ENCODE measurements at regions not wholly inside any gene's neighbourhood (a gene's known extent, or its start where the extent isn't known, plus 50 kb on each side); places are given as distances from the start of the nearest gene placed in this dataset.

DNA sequence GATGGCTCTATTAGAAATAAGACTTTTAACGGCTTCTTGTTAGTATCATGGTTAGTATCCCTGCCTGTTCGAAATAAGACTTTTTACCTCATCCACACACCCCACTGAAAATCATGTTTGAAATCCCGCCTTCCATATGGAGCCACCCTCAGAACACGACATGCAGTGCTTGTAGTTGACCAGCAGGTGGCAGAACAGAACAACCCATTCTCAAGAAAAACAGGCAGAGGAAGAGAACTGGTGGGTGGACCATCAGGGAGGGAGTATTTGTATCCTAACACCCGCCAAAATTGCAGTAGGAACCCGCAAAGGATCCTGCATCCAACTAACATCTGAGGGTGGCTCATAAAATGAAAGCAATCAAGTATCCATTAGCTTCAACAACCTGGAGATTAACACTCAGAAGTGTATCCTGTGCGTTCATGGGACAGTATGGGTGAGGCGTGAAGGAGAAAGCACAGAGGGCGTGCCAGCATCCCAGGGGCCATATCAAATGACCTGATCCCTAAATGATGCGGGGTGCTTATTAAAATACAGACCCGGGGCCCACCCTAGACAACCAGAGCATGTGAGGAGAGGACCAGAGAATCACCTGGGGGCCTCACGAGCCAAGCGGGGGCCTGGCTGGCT, 89.6 kb upstream of the NHSL1 start:
- Mint-ChIP-seq H3K4me3 (no peak overlapping the region), H3K27ac (no peak overlapping the region), H3K27me3 (ENCODE audit: low read depth) (peaks cover 5% of the 10 kb centered on the region), H3K9me3 (no peaks in the 10 kb centered on the region), H3K36me3 (ENCODE audit: insufficient read depth in 2 of 2) (no peaks in the 10 kb centered on the region), H3K4me1 (ENCODE audit: low read depth) (peaks cover 44% of the 10 kb centered on the region)
- DNase-seq (peak; percentile 52 to 61), ATAC-seq (replicated peaks in 1 of 2) (no peak)

DNA sequence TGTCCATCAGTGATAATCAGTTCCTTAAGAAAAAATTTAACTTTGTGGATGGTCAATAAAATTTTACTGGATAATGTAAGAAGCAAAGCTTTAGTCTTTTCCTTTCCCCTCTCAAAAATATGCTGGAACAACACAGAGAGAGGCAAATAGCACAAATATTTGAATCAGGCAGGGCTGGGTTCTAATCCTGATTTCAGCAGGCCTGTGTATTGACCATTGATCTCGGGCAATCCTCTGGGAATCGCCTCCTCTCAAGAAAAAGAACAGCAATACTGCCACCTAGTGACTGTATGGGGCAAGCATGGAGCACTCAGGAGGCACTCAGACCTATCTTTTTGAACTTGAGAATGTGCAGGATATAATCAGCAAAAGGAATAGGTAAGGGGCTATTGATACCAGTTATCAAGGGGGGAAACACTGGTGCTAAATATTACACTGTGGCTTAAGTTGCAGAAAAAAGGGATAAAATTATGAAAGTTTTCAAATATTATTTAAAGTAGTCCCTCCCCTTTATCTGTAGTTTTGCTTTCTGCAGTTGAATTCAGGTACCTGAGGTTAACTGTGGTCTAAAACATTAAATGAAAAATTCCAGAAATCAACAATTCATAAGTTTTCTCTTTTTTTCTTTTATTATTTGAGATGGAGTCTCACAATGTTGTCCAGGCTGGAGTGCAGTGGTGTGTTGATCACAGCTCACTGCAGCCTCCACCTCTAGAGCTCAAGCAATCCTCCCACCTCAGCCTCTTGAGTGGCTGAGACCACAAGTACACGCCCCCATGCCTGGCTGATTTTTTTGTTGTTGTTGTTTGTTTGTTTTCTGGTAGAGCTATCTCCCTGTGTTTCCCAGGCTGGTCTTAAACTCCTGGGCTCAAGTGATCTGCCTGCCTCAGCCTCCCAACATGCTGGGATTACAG, 91.8 kb upstream of the NHSL1 start:
- Mint-ChIP-seq H3K9me3 (no peaks in the 10 kb centered on the region), H3K4me3 (no peak overlapping the region), H3K27me3 (ENCODE audit: low read depth) (peaks cover 5% of the 10 kb centered on the region), H3K27ac (no peak overlapping the region), H3K36me3 (ENCODE audit: insufficient read depth in 2 of 2) (no peaks in the 10 kb centered on the region), H3K4me1 (ENCODE audit: low read depth) (peaks cover 51% of the 10 kb centered on the region)
- ATAC-seq (replicated peaks in 1 of 2) (no peak), DNase-seq (peak; percentile 41 to 46)

DNA sequence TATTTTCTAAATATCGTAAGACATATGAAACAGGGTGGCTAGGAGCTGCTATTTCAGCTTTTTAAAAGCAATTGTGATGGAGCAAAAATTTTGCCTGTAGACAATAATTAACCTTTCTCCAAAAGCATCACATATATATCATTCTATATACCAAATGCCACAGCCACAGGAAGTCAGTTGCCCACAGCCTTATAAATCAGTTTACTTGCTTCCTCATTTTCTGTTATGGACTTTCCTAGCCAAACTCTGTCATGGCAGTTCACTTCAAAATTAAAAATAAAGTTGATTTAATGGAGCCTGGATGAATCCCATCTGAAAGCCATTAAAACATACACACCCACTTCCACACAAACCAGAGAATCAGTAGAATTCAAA, 93.4 kb upstream of the NHSL1 start:
- ATAC-seq (replicated peaks in 1 of 2), result no peak
- no peaks in the 10 kb centered on the region for H3K36me3 Mint-ChIP-seq (ENCODE audit: insufficient read depth in 2 of 2)
- DNase-seq, result no peak
- peak overlapping the region; percentile 84 to 90 for H3K4me3 Mint-ChIP-seq
- peaks cover 51% of the 10 kb centered on the region for H3K4me1 Mint-ChIP-seq (ENCODE audit: low read depth)
- peaks cover 11% of the 10 kb centered on the region for H3K27me3 Mint-ChIP-seq (ENCODE audit: low read depth)
- H3K9me3 Mint-ChIP-seq, result no peaks in the 10 kb centered on the region
- H3K27ac Mint-ChIP-seq, result peak overlapping the region; percentile 43

DNA sequence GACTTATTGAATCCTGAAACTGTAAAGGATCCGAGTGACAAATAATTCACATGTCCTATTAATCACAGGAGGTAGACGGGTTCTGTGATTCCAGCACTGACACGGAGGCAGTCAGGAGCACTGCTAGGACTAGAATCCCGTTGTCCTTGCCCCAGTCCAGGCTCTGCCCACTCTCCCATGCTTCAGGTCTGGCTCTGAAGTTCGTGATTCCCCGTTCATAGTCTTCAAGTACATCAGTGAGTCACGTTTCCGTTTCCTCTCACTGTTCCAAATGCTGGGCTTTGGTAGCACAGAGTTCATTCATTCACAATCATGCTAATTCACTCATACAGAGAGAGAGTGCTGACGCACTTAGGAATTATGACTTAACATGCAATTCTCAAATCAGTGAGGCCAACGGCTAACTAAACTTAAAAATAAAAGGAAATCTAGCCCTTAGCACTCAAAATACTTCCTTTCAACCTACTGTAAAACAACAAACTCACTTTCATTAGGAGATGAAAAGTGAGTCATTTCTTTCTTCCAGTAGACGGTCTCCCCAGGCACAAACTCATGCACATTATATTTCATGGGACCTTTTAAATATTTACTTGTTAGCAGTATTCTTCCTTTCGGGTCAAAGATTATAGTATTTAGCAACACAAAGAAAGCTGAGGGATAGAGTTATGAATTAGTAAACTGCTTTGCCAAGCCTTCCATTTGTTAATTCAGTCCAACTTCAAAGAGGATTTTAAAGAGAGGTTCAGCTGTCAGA, 94.0 kb upstream of the NHSL1 start:
- peak; percentile 60 to 62 for DNase-seq
- H3K9me3 Mint-ChIP-seq, result no peaks in the 10 kb centered on the region
- H3K4me1 Mint-ChIP-seq (ENCODE audit: low read depth), result peaks cover 51% of the 10 kb centered on the region
- H3K4me3 Mint-ChIP-seq, result peak overlapping the region; percentile 84 to 90
- peak overlapping the region; percentile 43 for H3K27ac Mint-ChIP-seq
- H3K27me3 Mint-ChIP-seq (ENCODE audit: low read depth), result peaks cover 11% of the 10 kb centered on the region
- no peaks in the 10 kb centered on the region for H3K36me3 Mint-ChIP-seq (ENCODE audit: insufficient read depth in 2 of 2)
- peak; percentile 98 to 99 for ATAC-seq (replicated peaks in 1 of 2)

DNA sequence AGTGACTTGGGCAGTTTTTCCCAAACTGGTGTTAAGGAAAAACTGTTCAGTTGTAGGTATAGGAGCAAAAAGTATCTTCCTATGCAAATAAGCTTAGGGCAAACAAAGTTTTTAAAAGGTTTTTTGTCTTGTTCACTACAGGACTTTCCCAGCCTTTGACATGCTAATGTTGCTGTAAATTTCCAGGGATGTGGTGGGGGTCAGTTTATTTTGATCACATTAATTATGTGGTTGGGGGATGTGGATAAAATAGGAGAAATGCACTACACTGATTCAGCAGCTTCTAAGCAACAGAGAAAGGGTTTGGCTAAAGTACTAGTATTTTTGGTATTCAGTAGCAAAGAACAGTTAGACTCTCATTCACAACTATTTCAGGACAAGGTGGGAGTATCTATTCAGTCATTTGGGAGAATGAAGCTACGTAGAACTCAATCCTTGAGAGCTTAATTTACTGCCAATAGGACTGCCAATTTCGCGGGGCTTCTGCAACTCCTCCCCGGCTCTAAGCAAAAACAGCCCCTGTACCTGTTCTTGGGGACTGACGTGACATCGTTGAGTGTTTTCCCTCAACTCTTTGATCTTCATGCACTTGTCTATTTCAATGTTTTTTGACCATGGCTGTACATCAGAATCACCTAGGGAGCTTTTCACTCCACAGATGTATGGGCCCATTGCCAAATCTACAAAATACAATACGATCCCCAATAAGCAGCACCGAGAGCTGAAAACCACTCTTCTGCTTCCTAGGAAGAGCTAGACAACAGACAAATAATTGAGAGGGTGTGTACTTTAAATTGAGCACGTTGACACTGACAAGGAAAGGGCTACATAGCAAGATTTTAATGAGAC, 94.8 kb upstream of the NHSL1 start:
- Mint-ChIP-seq H3K4me1 (ENCODE audit: low read depth) (peaks cover 44% of the 10 kb centered on the region), H3K36me3 (ENCODE audit: insufficient read depth in 2 of 2) (no peaks in the 10 kb centered on the region), H3K27ac (peak overlapping the region; percentile 43), H3K4me3 (peak overlapping the region; percentile 84 to 90), H3K9me3 (no peaks in the 10 kb centered on the region), H3K27me3 (ENCODE audit: low read depth) (peaks cover 11% of the 10 kb centered on the region)
- DNase-seq (no peak), ATAC-seq (replicated peaks in 1 of 2) (no peak)

DNA sequence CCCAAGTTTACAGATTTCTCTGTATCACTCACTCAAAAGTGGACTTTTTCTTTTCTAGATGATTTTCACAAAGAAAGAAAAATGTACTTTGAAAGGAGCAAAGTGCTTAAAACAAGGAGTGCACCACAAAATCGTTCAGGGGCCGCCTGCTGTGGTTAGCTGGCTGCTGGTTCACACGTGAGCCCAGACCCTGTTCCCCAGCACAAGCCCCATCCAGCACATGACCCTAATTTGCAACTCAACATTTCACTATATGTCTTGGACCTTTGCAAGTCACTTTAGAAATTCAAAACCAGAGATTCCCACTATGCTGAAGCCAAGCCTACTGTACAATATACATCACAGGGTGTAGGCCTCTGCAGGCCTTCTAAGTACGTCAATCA, 95.5 kb upstream of the NHSL1 start:
- no peak for ATAC-seq (replicated peaks in 1 of 2)
- Mint-ChIP-seq H3K27ac (no peak overlapping the region), H3K9me3 (no peaks in the 10 kb centered on the region), H3K27me3 (ENCODE audit: low read depth) (peaks cover 11% of the 10 kb centered on the region), H3K4me3 (no peak overlapping the region), H3K36me3 (ENCODE audit: insufficient read depth in 2 of 2) (no peaks in the 10 kb centered on the region), H3K4me1 (ENCODE audit: low read depth) (peaks cover 44% of the 10 kb centered on the region)
- no peak for DNase-seq

DNA sequence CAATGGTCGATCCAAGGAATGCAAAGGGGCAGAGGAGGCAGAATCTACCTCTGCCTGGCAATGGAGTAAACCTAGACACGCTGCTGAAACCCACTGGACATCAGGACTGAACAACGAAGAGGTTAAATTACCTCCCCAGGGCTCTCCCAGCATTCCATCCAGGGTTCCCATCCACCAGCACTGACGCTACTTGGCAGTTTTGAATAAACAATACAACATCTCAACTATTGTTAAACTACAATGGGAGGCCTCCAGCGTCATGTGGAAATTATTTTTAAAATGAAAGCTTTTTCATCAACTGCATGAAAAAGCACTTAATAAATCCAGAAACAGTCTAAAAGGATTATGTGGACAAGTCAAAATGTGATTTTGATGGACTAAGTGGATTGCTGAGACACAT, 96.8 kb upstream of the NHSL1 start:
- peaks cover 11% of the 10 kb centered on the region for H3K27me3 Mint-ChIP-seq (ENCODE audit: low read depth)
- no peaks in the 10 kb centered on the region for H3K9me3 Mint-ChIP-seq
- H3K27ac Mint-ChIP-seq, result no peak overlapping the region
- ATAC-seq (replicated peaks in 1 of 2) (no peak), DNase-seq (no peak)
- H3K4me1 Mint-ChIP-seq (ENCODE audit: low read depth), result peaks cover 35% of the 10 kb centered on the region
- H3K36me3 Mint-ChIP-seq (ENCODE audit: insufficient read depth in 2 of 2), result no peaks in the 10 kb centered on the region
- no peak overlapping the region for H3K4me3 Mint-ChIP-seq

DNA sequence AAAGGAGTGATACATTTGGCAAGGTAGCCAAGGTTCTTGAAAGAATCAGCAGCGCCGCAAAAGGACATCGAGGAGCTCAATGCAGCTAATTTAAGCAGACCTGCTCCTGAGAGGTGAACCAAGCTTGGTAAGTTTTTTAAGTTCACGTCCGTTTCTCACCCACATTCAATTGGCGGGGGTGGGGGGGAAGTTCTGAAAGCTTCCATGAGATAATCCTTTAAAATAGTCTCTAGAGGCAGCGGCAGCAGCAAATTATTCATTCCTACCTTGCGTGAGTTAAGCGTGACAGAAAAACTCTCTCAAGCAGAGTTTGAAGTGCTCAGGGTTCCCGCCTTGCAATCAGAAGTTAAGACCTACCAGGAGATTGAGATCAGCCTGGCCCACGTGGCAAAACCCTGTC, 97.3 kb upstream of the NHSL1 start:
- Mint-ChIP-seq H3K9me3 (no peaks in the 10 kb centered on the region), H3K27me3 (ENCODE audit: low read depth) (peaks cover 9% of the 10 kb centered on the region), H3K27ac (no peak overlapping the region), H3K4me3 (no peak overlapping the region), H3K36me3 (ENCODE audit: insufficient read depth in 2 of 2) (no peaks in the 10 kb centered on the region), H3K4me1 (ENCODE audit: low read depth) (peaks cover 30% of the 10 kb centered on the region)
- DNase-seq (no peak), ATAC-seq (replicated peaks in 1 of 2) (no peak)

DNA sequence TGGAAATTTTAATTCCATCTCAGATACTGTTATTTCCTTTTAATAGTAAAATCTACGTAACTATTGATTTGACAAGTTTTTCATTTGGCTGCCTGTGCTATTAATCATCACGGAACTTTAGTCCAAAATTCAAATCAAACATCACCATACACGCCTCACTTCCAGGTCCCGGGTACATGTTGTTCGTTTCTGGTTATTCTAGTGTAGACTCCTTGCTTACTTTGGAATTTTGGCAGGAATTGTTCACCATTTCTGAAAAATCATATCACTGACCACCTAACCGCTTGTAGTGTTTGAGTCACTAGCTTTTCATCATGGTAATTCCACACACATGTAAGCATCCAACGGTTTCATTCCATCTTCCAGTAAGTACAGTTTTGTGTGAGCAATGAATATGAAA, 98.0 kb upstream of the NHSL1 start:
- H3K27ac Mint-ChIP-seq, result no peak overlapping the region
- peaks cover 23% of the 10 kb centered on the region for H3K4me1 Mint-ChIP-seq (ENCODE audit: low read depth)
- DNase-seq (no peak), ATAC-seq (replicated peaks in 1 of 2) (no peak)
- H3K27me3 Mint-ChIP-seq (ENCODE audit: low read depth), result peaks cover 6% of the 10 kb centered on the region
- no peaks in the 10 kb centered on the region for H3K36me3 Mint-ChIP-seq (ENCODE audit: insufficient read depth in 2 of 2)
- H3K9me3 Mint-ChIP-seq, result no peaks in the 10 kb centered on the region
- no peak overlapping the region for H3K4me3 Mint-ChIP-seq

DNA sequence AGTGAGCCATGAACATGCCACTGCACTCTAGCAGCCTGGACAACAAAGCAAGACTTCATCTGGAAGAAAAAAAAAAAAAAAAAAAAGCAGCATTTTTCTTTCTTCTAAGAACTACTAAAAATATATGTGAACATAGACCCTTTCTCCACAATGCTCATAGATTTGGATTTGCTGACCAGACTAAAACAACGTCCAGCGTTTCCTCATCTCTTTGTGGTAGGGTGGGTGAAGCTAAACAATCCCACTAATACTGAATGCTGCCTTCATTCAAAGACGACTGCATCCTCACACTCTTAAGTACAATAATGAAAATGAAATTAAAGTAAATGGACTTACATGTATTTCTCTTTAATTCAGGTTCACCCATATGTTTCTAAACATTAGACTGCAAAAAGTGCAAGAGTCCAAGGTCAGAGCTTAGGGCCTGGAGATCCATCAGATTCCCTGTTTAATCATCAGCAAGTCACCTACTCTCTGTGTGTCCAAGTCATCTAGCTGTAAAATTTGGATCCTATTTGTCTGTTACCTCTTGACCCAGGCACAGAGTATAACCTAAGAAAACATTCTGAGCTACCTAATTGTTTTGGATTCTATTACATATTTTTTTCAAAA, 99.4 kb upstream of the NHSL1 start:
- DNase-seq, result no peak
- ATAC-seq (replicated peaks in 1 of 2), result no peak
- Mint-ChIP-seq H3K36me3 (ENCODE audit: insufficient read depth in 2 of 2) (no peaks in the 10 kb centered on the region), H3K27me3 (ENCODE audit: low read depth) (peaks cover 14% of the 10 kb centered on the region), H3K4me1 (ENCODE audit: low read depth) (peaks cover 9% of the 10 kb centered on the region), H3K9me3 (no peaks in the 10 kb centered on the region), H3K4me3 (no peak overlapping the region), H3K27ac (no peak overlapping the region)

DNA sequence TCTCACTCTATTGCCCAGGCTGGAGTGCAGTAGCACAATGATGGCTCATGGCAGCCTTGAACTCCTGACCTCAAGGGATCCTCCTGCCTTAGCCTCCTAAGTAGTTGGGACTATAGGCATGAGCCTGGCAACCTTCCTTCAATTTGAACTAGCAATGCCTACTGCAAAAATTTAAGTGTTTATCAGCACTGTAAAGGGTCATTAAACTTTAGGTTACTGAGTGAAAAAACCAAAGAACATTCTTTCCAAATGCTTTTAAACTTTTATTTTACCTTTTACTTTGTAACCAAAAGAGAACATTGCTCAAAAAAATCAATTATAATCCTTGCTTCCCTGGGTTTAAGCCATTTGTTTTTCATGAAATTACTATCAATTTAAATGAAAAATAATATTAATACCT, 101.0 kb upstream of the NHSL1 start:
- ATAC-seq (replicated peaks in 1 of 2), result no peak
- no peaks in the 10 kb centered on the region for H3K4me1 Mint-ChIP-seq (ENCODE audit: low read depth)
- H3K36me3 Mint-ChIP-seq (ENCODE audit: insufficient read depth in 2 of 2), result no peaks in the 10 kb centered on the region
- no peak overlapping the region for H3K27ac Mint-ChIP-seq
- DNase-seq, result no peak
- H3K27me3 Mint-ChIP-seq (ENCODE audit: low read depth), result peaks cover 26% of the 10 kb centered on the region
- H3K9me3 Mint-ChIP-seq, result no peaks in the 10 kb centered on the region
- no peak overlapping the region for H3K4me3 Mint-ChIP-seq

DNA sequence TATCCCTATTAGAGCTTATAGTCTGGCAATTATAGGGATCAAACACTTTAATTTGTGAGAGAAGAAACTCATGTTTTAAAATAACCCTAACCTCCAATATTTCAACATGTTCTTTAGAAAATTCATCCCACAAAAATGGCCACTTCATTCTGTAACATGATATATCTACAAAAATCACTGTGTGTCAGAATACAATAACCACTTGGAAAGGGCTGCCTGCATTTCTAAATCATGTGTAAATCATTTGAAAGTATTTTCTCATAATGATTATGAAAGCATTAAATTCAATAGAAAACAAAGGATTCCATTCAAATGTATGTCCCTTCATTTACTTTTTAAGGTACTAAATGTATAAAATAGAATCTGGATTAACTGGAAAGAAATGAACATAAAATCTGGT, 101.4 kb upstream of the NHSL1 start:
- Mint-ChIP-seq H3K27me3 (ENCODE audit: low read depth) (peaks cover 31% of the 10 kb centered on the region), H3K4me1 (ENCODE audit: low read depth) (no peaks in the 10 kb centered on the region), H3K27ac (no peak overlapping the region), H3K4me3 (no peak overlapping the region), H3K9me3 (no peaks in the 10 kb centered on the region), H3K36me3 (ENCODE audit: insufficient read depth in 2 of 2) (no peaks in the 10 kb centered on the region)
- ATAC-seq (replicated peaks in 1 of 2) (no peak), DNase-seq (no peak)
